Activated T-cell treated with anti-CD3 and anti-CD28 coated beads, Interleukin-2, amount 50 U/mL, for 48 hours (primary cell): ENCODE measurements at regions not wholly inside any gene's neighbourhood (a gene's known extent, or its start where the extent isn't known, plus 50 kb on each side); places are given as distances from the start of the nearest gene placed in this dataset.

Source experiments
- DNase-seq, 2 experiments: peaks; one replicate each; pipeline ENCODE4 v3.0.0-alpha.2; 2020

- no peak for DNase-seq
These were observed 51.3 kb downstream of the GADD45G start for GRCh38 chr9:89655990-89656657.

- no peak for DNase-seq
These were observed 52.5 kb downstream of the GADD45G start for GRCh38 chr9:89657295-89657694.

GRCh38 chr9:89657765-89658164 lies 53.0 kb downstream of the GADD45G start:
- DNase-seq = peak in 1 of 2 experiments; percentile 43

GRCh38 chr9:89658401-89658800 lies 53.6 kb downstream of the GADD45G start:
- no peak for DNase-seq

- DNase-seq = no peak
These were observed 54.1 kb downstream of the GADD45G start for GRCh38 chr9:89658931-89659330.

GRCh38 chr9:89659473-89659872 lies 54.7 kb downstream of the GADD45G start:
- no peak for DNase-seq

GRCh38 chr9:89659891-89660685 lies 55.3 kb downstream of the GADD45G start:
- DNase-seq = no peak

- no peak for DNase-seq
These were observed 56.7 kb downstream of the GADD45G start for GRCh38 chr9:89661391-89661949.

- DNase-seq = no peak
These were observed 57.3 kb downstream of the GADD45G start for GRCh38 chr9:89661956-89662717.

- no peak for DNase-seq
These were observed 58.2 kb downstream of the GADD45G start for GRCh38 chr9:89662718-89663613.

GRCh38 chr9:89663614-89663970 lies 58.8 kb downstream of the GADD45G start:
- DNase-seq = no peak

- DNase-seq = no peak
These were observed 59.2 kb downstream of the GADD45G start for GRCh38 chr9:89664010-89664409.

- DNase-seq = no peak
These were observed 60.1 kb downstream of the GADD45G start for GRCh38 chr9:89664896-89665329.

GRCh38 chr9:89666364-89666763 lies 61.6 kb downstream of the GADD45G start:
- DNase-seq = no peak

GRCh38 chr9:89666950-89667349 lies 62.1 kb downstream of the GADD45G start:
- no peak for DNase-seq

- DNase-seq = no peak
These were observed 62.9 kb downstream of the GADD45G start for GRCh38 chr9:89667726-89668125.

GRCh38 chr9:89668216-89668865 lies 63.5 kb downstream of the GADD45G start:
- DNase-seq = no peak

GRCh38 chr9:89668866-89669246 lies 64.0 kb downstream of the GADD45G start:
- DNase-seq = no peak

GRCh38 chr9:89669361-89669842 lies 64.6 kb downstream of the GADD45G start:
- no peak for DNase-seq

GRCh38 chr9:89670114-89670513 lies 65.3 kb downstream of the GADD45G start:
- DNase-seq = no peak

GRCh38 chr9:89670801-89671434 lies 66.1 kb downstream of the GADD45G start:
- no peak for DNase-seq
